Activated gamma-delta T cell treated with anti-CD3 and anti-CD28 coated beads, Interleukin-2, amount 50 U/mL, for 16 hours (primary cell): ENCODE measurements at regions not wholly inside any gene's neighbourhood (a gene's known extent, or its start where the extent isn't known, plus 50 kb on each side); places are given as distances from the start of the nearest gene placed in this dataset.

Source experiments
- DNase-seq: peaks from one replicate; pipeline ENCODE4 v3.0.0-alpha.2; 2020; ENCODE audit warnings: low read depth

DNA sequence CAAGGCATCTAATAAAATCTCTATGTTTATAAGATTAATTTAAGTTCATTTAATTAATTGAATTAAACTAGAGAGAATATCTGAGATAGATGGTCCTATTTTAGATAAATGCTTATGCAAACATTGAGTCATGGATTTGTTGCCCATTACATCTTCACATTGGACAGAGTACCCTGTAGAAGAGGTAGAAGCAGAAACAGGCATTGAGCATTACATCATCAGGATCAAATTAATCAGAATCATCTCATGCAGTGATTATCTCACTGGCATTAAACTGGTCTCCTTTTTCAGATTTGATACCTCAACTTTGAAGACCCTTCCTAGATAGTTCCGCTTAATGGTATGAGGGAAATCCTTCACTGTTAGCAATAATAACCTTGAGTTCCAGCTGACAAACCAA lies 469.6 kb upstream of the VRK2 start:
- DNase-seq: no peak

DNA sequence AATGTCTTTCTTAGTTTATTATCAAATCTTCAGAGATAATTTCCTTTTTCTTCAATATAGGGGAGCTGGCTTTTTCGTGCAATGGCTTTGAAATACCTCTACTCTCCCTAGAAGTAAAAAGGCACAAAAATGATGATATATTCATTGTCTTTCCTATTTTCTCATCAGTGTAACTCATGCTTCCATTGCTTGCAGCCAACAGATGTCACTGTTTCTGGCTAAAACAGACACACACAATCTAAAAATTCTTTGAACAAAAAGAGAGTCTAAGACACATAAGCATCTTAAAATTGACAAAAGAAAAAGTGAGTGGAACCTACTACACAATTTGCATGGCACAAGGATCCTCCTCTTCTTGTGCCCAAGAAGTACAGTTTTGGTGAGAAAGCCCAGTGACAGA lies 448.7 kb upstream of the VRK2 start:
- DNase-seq: no peak

DNA sequence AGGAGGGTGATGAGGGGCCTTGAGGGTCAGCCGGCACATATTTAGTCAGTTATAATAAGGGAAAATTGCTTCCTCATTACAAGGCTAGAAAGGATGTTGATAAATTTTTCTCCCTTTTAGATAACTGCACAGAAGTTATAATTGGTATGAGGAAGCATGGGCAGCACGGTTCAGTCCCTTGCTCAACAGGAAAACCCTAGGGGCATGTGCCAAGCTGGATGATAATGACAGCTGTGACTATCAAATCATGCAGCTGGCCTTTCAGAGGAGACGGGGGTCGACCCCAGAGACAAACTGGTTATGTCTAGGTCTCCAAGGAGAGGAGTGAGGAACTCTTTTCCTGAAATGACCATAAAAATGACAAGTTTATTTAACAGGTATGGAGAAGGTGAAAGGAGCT lies 448.1 kb upstream of the VRK2 start:
- DNase-seq: no peak

DNA sequence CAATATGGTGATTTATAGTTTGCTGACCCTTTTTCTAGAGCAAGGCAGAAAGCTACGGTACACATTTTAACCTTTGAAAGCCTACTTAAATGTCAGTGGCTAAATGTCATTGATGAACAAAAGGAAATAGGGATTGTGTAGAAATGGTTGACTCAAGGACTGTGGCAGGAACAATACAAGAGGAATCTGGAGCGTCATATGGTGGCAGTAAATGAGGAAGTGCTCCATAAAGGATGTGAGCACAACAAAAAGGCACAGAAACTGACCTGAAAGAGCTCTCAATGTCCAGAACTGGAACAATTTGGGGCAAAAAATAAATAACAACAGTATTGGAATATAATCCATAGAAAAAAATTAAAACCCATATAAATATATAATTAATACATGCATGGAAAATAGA lies 443.9 kb upstream of the VRK2 start:
- no peak for DNase-seq

DNA sequence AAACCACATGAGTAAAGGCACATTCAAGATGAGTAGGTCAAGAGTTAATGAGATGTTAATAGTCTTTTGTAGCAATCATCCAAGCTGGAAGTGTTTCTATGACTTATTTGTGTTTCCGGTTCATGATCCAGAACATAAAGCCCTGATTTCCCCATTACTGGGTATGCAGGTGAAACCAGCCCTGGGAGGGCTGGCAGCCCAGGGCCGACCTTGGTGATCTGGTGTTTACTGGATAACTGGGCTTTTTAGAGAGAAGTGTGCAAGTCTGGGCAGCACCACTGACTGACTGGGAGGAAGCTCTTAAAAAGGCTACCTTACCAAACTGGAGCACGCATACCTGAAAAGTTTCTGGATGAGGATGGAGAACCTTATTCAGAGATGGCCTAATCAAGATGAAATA lies 431.6 kb upstream of the VRK2 start:
- DNase-seq: no peak

DNA sequence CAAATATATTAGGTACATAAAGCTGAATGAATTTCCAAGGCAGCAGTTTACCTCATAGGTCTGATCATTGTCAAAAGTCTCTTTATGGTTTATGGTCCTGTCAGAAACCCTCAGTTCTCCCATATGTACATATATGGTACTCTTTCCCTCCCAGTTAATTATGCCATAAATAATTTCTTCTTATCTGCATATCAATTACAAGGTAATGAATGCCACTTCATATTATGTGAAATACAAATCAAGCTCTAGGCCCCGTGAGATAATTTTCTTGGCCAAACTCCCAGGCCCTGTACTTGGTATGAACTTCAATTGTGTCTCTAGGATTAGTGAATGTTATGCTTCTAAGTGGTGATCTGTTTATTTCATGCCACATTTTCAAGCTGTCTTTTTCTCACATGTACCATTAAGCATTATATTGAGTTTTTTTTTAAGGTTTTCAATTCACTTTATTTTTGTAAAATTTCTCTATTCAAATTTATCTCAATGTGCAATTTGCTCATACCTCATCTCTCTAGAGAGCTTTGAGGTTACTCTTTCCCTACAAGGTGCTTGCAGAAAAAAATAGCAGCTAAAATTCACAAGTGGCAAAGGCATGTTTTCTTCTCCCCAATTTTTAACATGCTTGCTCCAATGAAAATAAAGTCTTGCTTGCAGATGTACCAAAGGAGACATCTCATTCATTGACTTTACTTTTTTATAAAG lies 430.6 kb upstream of the VRK2 start:
- no peak for DNase-seq

DNA sequence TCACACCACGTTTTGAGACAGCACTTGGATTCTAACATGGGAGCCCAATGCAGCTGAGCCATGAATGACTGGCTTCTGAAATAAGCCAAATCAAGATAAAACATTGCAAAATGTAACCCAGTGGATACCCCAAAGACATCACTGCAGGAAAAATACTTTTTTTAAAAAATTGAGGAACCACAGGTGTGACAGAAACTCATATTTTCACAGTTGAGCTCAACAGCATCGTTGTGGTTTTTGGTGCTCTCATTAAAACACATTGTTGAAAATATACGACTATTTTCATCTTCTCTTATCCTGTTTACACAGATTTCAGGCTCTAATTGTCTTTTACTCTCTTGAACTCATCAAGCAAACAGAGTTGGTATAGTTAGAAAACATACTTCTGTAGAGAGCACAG lies 429.3 kb upstream of the VRK2 start:
- DNase-seq: no peak

DNA sequence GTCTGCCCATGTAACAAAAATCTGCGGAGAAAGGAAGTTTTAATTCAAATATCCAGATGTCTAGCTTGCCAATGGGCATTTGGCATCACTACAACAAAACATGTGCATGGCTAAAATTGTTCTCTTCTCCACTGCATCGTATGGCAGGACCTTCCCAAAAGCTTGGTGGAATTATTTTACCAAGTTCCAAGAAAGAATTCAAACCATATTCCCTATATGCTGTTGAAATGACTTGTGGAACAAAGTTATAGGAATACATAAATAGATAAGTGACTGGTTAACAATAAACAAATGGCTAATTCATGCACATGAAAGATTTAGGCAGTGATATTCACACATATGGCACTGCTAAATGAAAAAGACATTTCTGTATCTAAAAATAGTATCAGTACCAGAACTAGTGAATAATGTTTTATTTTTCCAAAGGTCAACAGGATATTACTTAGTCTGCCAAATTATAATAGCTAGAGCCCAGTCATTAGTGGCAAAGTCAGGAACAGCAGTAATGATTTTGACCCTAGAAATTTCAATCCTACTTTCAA lies 425.4 kb upstream of the VRK2 start:
- DNase-seq: no peak

DNA sequence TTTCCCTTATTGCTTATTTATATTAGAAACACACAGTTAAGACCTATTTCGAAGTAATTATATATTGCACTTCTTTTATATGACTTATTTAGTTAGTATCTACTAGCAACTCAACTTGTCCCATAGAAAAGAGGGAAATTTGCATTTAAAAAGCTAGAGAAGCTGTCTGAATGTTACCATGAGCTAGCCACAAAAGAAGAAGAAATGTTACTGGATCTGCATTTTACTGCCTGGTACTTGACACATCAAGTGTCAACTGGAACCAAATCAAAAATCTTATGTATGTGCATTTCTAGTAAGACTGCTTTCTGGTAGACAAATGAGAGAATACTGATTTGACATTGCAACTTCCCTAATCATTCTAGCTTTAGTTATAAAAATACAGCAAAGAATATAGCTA lies 424.6 kb upstream of the VRK2 start:
- DNase-seq: no peak

DNA sequence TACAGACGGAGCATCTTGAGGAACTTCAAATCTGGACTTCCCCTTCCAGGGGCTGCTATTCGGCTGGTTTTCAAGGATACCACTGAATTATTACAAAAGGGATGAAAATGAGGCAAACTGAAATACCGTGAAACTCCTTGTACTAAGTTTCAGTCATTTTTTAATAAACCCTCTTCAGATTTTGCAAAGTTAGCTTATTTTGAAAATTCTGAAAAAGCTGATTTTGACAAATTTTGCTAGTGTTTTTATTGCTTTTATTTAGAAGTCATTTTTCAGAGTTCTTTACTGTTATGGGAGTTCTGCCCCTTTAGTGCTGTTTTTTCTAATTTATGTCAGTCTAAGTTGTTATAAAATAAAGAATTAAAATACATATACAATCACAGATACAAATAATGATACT lies 390.4 kb upstream of the VRK2 start:
- DNase-seq: no peak

DNA sequence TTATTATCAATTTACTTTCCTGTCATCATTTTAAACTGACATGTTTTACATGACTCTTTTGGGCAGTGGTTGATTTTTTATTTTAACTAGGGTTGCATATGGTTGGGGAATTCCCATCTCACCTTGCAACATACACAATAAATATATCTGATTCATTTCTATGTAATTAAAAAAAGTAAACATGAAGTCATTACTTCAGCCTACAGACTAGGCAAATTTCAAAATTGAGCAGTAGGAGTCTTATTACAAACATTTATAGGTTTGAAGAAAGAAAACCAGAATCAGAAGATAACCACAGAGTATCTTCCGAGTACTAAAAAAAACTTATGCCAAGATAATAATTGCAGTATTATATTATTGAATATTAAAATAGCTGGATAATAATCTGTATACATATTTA lies 377.0 kb upstream of the VRK2 start:
- no peak for DNase-seq

DNA sequence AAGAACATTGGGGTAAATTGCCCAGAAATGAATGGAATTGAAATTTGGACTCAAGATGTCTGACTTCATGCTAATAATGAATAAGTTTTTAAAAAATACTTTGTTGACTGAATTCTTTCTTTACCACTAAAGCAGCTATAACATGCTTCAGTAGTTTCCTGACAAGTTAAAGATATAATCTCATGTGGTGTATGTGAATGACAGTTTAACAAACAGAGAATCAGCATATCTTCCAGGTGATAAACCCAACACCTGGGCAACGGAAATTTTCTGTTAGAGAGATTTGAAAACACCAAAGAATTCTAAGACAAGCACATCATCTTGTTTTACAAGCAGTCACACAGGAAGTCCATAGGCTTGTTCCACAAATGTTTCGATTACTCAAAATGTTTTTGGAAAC lies 372.6 kb upstream of the VRK2 start:
- DNase-seq: no peak

DNA sequence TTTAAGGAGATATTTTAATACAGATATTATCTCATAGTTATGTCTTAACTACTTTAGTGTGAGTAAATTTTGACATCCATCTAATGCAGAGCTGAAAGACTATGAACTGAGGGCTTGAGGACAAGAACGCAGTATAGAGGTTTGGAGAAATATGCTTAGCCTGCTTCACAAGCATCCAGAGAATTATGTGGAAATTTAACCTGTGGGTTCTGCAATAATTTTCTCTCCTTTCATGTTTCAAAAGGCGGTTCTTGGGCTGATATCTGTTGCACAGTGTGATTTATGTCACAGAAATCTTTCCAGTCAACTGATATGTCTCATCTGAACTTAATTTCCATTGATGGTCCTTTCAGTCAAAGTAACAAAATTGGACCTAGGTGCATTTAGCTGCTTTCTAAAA lies 371.9 kb upstream of the VRK2 start:
- DNase-seq: no peak

DNA sequence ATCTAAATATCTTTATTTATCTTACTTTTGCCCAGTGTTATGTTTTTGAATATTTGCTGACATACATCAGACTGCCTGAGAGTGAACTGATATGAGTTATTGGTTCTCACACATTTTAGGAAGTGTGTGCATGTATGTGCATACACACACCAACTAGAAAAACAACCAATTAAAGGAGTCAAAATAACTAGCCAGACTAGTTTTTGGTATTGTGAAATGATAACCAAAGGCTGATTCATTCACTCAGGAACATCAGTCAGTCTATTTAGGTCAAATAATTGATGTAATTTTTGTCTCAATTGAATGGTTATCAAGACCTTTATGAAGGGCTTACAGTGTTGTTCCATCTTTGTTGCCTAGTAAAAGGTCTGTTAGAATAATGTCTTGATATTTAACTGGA lies 369.3 kb upstream of the VRK2 start:
- no peak for DNase-seq

DNA sequence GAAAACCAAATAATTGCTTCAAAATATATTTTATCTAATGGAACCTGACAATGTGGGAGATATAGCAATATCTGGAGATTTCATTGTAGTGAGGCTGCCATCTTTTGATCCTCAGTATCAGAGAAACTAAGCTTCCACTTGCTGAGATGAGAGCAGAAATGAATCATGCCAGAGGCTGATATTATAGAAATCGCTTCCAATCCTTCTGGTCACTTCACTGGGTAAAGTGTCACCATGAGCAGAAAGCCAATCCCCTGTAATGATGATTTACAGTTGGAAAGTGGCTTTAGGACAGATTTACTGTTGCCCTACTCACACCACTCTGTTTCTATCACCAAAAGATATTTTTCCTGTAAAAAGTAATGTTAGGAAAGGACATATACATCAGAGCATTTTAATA lies 365.0 kb upstream of the VRK2 start:
- DNase-seq: no peak

DNA sequence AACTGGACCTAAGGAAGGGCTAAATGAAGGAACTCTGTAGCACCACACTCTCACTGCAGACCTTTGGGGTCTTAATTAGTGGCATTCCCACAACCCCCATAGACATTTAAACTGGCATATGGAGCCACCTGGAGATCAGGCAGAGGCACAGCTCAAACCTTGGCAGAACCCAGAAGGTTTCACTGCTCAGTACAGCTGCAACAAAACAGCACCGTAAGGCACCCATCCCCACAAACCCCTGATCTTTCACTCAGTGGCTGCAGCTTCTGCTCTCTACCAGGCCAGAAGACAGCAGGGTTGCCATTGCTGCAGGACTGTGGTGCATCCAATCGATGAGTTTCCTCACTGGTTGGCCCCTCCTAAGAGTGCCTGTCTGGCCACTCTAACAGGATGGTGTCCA lies 361.6 kb upstream of the VRK2 start:
- DNase-seq: no peak

DNA sequence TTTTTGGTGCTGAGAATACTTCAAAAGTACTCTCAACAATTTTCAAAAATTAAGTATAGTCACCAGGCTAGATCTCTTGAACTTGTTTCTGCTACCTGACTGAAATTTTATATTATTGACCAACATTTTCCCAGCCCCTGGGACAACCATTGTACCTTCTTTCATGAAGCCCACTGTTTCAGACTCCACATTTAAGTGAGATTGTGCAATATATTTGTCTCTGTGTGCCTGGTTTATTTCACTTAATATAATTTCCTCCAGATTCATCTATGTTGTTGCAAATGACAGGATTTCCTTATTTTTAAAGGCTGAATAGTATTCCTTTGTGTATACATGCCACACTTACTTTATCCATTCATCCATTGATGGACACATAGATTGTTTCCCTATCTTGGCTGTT lies 354.2 kb upstream of the VRK2 start:
- DNase-seq: no peak

DNA sequence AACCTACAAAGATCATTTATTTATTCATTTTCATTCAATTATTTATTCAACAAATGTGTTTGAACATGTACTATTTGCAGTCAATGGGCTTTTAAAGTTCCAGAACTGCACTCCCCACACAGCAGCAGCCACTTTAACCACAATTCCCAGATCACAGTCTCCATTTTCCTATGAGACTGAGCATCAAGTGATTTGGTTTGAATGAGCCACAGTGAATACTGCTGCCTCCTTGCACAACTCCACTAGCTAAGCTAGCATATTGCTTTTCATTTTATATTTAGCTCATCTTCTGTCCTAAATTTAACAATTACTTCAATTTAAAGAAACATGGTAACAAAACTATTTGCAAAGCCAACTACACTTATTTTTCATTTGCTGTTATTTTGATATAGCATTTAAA lies 353.4 kb upstream of the VRK2 start:
- DNase-seq: no peak

DNA sequence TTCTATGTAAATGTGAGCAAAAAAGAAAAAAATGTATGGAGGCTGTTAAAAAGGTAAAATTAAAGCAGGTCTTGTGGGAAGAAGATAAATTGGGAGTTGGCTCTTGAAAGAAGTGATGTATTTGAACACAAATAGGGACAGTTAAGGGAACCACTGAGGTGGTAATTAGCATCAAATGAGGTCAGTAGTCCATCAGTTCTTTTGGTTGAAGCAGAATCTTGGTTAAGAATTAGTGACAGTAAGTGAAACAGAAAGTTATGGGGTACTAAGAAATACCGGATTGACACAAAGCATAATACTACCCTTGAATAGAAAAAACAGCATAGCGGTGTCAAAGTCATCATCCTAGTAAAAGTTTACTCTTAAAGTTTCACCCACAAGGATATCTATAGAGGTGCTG lies 352.6 kb upstream of the VRK2 start:
- no peak for DNase-seq

DNA sequence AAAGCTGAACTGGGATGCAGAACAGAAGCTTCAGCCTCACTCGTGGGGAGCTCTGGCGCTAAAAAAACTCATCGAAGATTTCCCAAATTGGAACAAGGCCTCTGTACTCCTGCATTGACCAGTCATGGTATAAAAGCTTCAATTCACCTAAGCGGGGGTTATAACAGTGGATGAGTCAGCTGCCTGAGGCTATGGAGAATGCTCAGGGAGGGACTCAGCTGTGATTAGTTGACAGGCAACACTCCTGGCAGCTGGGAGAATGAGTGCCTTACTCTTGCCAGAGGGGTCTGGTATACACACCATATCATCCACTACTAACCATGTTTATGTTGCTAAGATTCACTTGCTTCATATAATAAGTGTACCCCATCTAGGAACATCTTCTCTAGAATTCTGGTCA lies 350.6 kb upstream of the VRK2 start:
- DNase-seq: no peak

DNA sequence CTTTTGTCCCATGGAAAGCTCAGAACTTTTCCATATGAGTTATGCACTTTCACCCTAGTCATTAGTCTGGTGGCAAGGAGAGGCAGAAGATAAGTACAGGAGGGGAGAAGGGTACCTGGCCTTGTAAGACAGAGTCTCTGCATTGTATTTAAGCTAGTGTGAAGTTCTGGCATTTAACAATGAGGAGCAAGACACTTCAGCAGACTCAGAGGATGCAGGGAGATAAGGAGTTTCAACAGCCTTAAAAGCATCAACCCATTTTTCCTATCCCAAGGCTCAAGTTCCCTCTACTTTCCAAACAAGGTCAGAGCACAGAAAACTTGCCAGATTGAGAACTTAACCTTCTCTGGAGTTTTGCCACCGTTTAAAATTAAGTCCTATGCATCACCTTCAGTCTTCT lies 348.2 kb upstream of the VRK2 start:
- DNase-seq: no peak

DNA sequence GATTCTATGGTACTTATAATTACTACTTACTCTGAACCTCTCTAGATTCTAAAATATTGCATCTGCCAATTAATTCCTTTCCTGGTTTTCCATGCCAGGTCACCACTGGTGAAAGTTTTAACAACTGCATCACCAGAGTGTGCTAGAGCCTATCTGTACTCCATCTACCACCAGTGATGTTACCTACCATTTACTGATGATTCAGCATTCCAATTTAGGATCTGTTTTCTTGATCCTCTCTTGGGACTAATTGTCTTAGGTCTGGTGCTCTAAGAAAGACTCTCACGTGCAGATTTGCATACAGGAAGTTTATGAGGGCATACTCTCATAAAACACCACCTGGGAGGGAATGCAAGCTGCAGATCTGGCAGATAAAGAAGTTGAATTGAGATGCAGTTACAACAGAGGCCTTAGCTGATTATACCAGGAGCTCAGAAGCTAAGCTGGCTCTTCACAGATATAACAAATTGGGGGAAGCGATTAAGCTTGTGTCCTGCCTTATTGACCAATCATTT lies 347.6 kb upstream of the VRK2 start:
- DNase-seq: no peak

DNA sequence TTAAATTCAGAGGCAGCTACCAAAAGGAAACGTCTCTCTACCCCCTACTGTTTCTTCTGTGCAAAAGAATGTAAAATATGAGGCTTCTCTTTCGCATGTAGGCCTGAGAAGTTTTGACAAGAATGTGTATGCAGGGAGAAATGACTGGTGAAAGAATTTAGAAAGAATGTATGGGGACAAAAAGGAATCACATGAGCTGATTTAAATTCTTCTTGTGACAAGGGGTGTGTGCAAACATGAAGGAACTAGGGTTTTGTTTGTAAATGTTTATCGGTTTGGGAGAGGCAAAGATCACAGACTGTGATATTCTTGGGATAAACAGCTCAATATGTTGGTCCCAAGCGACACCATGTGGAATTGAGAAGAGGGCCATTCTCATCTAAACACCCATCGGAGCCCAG lies 345.2 kb upstream of the VRK2 start:
- DNase-seq: no peak

DNA sequence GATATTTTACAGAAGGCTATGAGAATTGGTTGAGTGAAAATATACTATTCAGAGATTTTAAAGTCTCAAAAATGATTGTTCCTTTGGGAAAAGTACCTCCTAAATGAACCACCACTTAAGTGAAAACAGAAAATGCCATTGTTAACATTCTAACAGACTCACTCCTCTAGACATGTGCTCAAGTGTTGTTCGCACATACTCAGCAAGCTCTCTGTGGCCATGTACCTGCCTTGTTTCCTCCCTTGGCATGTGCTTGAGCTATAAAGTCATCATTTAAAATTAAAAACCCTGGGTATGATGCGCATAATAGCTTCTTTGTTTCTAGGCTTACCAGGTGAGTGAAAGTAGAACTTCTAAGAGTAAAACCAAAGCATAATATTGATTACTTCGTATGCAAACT lies 343.2 kb upstream of the VRK2 start:
- DNase-seq: no peak
